SH-SY5Y (cell line): ENCODE measurements at regions not wholly inside any gene's neighbourhood (a gene's known extent, or its start where the extent isn't known, plus 50 kb on each side); places are given as distances from the start of the nearest gene placed in this dataset.

Experiments used
- GATA2 ChIP-seq: IDR thresholded peaks from 2 replicates; pipeline ENCODE4 v1.6.1; 2011; ENCODE audit warnings: mild to moderate bottlenecking, low read depth, low read length
- GATA3 ChIP-seq: IDR thresholded peaks from 2 replicates; pipeline ENCODE4 v1.6.1; 2011; ENCODE audit warnings: low read depth, mild to moderate bottlenecking, low read length, moderate library complexity

- no peak for TF ChIP-seq GATA2
- TF ChIP-seq GATA3, result no peak
Measured at GRCh38 chr11:115996808-115997188, 492.6 kb upstream of the CADM1 start.

GRCh38 chr11:115996125-115996807 is 492.1 kb upstream of the CADM1 start:
- no peak for TF ChIP-seq GATA3
- TF ChIP-seq GATA2, result no peak

- TF ChIP-seq GATA2 (no peak), GATA3 (no peak)
Measured at GRCh38 chr11:115993590-115993989, 489.4 kb upstream of the CADM1 start.

- TF ChIP-seq GATA2 (no peak), GATA3 (no peak)
Measured at GRCh38 chr11:115990004-115990447, 485.8 kb upstream of the CADM1 start.

- no peak for TF ChIP-seq GATA3
- TF ChIP-seq GATA2, result no peak
Measured at GRCh38 chr11:115985896-115986295, 481.7 kb upstream of the CADM1 start.

- TF ChIP-seq GATA2 (no peak), GATA3 (no peak)
Measured at GRCh38 chr11:115984228-115984627, 480.0 kb upstream of the CADM1 start.

GRCh38 chr11:115982666-115983065 is 478.5 kb upstream of the CADM1 start:
- TF ChIP-seq GATA2 (no peak), GATA3 (no peak)

GRCh38 chr11:115981814-115982471 is 477.7 kb upstream of the CADM1 start:
- no peak for TF ChIP-seq GATA2
- no peak for TF ChIP-seq GATA3

GRCh38 chr11:115981104-115981481 is 476.9 kb upstream of the CADM1 start:
- TF ChIP-seq GATA2, result no peak
- TF ChIP-seq GATA3, result no peak

- TF ChIP-seq GATA3 (no peak), GATA2 (no peak)
Measured at GRCh38 chr11:115980337-115981103, 476.3 kb upstream of the CADM1 start.

- TF ChIP-seq GATA3 (no peak), GATA2 (no peak)
Measured at GRCh38 chr11:115974703-115975102, 470.5 kb upstream of the CADM1 start.

GRCh38 chr11:115965767-115966504 is 461.7 kb upstream of the CADM1 start:
- TF ChIP-seq GATA2 (no peak), GATA3 (no peak)

GRCh38 chr11:115964091-115964490 is 459.9 kb upstream of the CADM1 start:
- TF ChIP-seq GATA2 (no peak), GATA3 (no peak)

- TF ChIP-seq GATA2 (no peak), GATA3 (no peak)
Measured at GRCh38 chr11:115963156-115963555, 458.9 kb upstream of the CADM1 start.
